ENCODE measurements at regions not wholly inside any gene's neighbourhood (a gene's known extent, or its start where the extent isn't known, plus 50 kb on each side); places are given as distances from the start of the nearest gene placed in this dataset.

- no peaks in the 10 kb centered on the region for H3K36me3 ChIP-seq
- H3K4me1 ChIP-seq (replicated peaks) = peaks cover 6% of the 10 kb centered on the region
- no peaks in the 10 kb centered on the region for H3K27me3 ChIP-seq (replicated peaks)
- no peak overlapping the region for H3K4me3 ChIP-seq
- no peaks in the 10 kb centered on the region for H3K9me3 ChIP-seq (replicated peaks)
- no peak for DNase-seq (ENCODE audit: low read depth in 1 of 2, low spot score in 2 of 2)
- no peak overlapping the region for H3K27ac ChIP-seq
These were observed 172.7 kb downstream of the FAM43A start for GRCh38 chr3:194858382-194858781.

- Histone ChIP-seq H3K36me3 (no peaks in the 10 kb centered on the region), H3K27ac (no peak overlapping the region), H3K27me3 (replicated peaks) (no peaks in the 10 kb centered on the region), H3K4me3 (no peak overlapping the region), H3K4me1 (replicated peaks) (peaks cover 6% of the 10 kb centered on the region), H3K9me3 (replicated peaks) (no peaks in the 10 kb centered on the region)
- DNase-seq (ENCODE audit: low read depth in 1 of 2, low spot score in 2 of 2) = no peak
These were observed 175.0 kb downstream of the FAM43A start for GRCh38 chr3:194860725-194861124.

GRCh38 chr3:194861375-194861774 lies 175.7 kb downstream of the FAM43A start:
- no peak for DNase-seq (ENCODE audit: low read depth in 1 of 2, low spot score in 2 of 2)
- no peak overlapping the region for H3K4me3 ChIP-seq
- H3K4me1 ChIP-seq (replicated peaks) = peaks cover 6% of the 10 kb centered on the region
- no peak overlapping the region for H3K27ac ChIP-seq
- no peaks in the 10 kb centered on the region for H3K9me3 ChIP-seq (replicated peaks)
- H3K36me3 ChIP-seq = no peaks in the 10 kb centered on the region
- H3K27me3 ChIP-seq (replicated peaks) = no peaks in the 10 kb centered on the region

- Histone ChIP-seq H3K4me3 (no peak overlapping the region), H3K27me3 (replicated peaks) (no peaks in the 10 kb centered on the region), H3K4me1 (replicated peaks) (peaks cover 2% of the 10 kb centered on the region), H3K9me3 (replicated peaks) (no peaks in the 10 kb centered on the region), H3K36me3 (no peaks in the 10 kb centered on the region), H3K27ac (no peak overlapping the region)
- DNase-seq (ENCODE audit: low read depth in 1 of 2, low spot score in 2 of 2) = no peak
These were observed 179.4 kb downstream of the FAM43A start for GRCh38 chr3:194865061-194865460.

- Histone ChIP-seq H3K4me1 (replicated peaks) (peaks cover 8% of the 10 kb centered on the region), H3K36me3 (no peaks in the 10 kb centered on the region), H3K9me3 (replicated peaks) (no peaks in the 10 kb centered on the region), H3K27me3 (replicated peaks) (no peaks in the 10 kb centered on the region), H3K27ac (no peak overlapping the region), H3K4me3 (no peak overlapping the region)
- no peak for DNase-seq (ENCODE audit: low read depth in 1 of 2, low spot score in 2 of 2)
These were observed 179.9 kb downstream of the FAM43A start for GRCh38 chr3:194865615-194866014.

DNA sequence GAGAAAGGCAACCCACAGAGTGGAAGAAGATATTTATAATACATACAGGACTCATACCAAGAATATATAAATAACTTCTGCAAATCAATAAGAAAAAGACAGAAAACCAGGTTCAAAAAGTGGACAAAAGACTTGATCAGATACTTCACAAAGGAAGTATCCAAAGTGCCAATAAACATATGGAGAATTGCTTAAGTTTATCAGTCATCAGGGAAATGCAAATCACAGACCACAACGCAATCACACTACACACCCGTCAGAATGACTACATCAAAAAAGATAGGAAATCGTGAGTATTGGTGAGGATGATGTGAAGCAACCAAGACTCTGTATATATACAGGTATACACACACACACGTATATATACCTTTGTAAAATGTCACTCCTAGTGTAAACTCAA lies 180.6 kb downstream of the FAM43A start:
- H3K36me3 ChIP-seq = no peaks in the 10 kb centered on the region
- DNase-seq (ENCODE audit: low read depth in 1 of 2, low spot score in 2 of 2) = no peak
- H3K27ac ChIP-seq = no peak overlapping the region
- H3K4me3 ChIP-seq = no peak overlapping the region
- no peaks in the 10 kb centered on the region for H3K9me3 ChIP-seq (replicated peaks)
- peaks cover 14% of the 10 kb centered on the region for H3K4me1 ChIP-seq (replicated peaks)
- no peaks in the 10 kb centered on the region for H3K27me3 ChIP-seq (replicated peaks)

DNA sequence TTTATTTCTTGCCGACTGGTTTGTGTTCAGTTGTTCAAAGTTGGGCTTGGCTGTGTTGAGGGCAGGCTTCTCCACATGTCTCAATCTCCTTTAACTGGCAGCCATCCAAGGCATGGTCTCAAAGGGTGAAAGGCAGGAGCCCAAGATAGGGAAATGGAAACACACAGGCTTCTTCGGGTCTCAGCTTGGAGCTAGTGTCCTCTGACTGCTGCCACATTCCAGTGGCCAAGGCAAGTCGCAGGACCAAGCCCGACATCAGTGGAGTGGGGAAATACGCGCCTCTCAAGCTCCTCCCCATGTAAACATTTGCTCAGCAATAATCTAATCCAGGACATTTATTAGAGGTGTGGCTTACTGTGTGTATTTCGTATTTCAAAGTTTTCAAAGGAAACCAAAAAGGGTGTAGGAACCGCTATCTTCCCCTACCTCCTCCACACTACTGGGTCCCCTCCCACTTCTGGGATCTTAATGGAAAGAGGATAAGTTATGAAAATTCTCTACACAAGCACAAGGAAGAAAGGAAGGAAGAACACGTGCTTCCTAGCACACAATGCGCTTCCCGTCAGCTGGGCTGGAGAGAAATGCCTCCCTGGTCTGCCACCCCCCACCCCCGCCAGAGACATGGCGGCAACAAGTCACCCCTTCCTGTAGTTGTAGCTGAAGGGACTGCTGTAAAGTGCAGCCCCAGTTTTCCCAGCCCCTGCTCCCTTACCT lies 181.7 kb downstream of the FAM43A start:
- Histone ChIP-seq H3K27ac (no peak overlapping the region), H3K4me1 (replicated peaks) (peaks cover 26% of the 10 kb centered on the region), H3K9me3 (replicated peaks) (no peaks in the 10 kb centered on the region), H3K36me3 (no peaks in the 10 kb centered on the region), H3K4me3 (no peak overlapping the region), H3K27me3 (replicated peaks) (no peaks in the 10 kb centered on the region)
- DNase-seq (ENCODE audit: low read depth in 1 of 2, low spot score in 2 of 2) = no peak

- Histone ChIP-seq H3K4me1 (replicated peaks) (peaks cover 38% of the 10 kb centered on the region), H3K36me3 (no peaks in the 10 kb centered on the region), H3K4me3 (no peak overlapping the region), H3K9me3 (replicated peaks) (no peaks in the 10 kb centered on the region), H3K27me3 (replicated peaks) (no peaks in the 10 kb centered on the region), H3K27ac (no peak overlapping the region)
- DNase-seq (ENCODE audit: low read depth in 1 of 2, low spot score in 2 of 2) = no peak
These were observed 183.1 kb downstream of the FAM43A start for GRCh38 chr3:194868831-194869230.

- H3K9me3 ChIP-seq (replicated peaks) = no peaks in the 10 kb centered on the region
- H3K27ac ChIP-seq = peak overlapping the region; percentile 66
- DNase-seq (ENCODE audit: low read depth in 1 of 2, low spot score in 2 of 2) = peak; percentile 36 to 63
- no peak overlapping the region for H3K4me3 ChIP-seq
- no peaks in the 10 kb centered on the region for H3K27me3 ChIP-seq (replicated peaks)
- no peaks in the 10 kb centered on the region for H3K36me3 ChIP-seq
- peaks cover 38% of the 10 kb centered on the region for H3K4me1 ChIP-seq (replicated peaks)
These were observed 183.9 kb downstream of the FAM43A start for GRCh38 chr3:194869482-194870169.

GRCh38 chr3:194870394-194871110 lies 184.9 kb downstream of the FAM43A start:
- H3K27me3 ChIP-seq (replicated peaks) = no peaks in the 10 kb centered on the region
- peaks cover 38% of the 10 kb centered on the region for H3K4me1 ChIP-seq (replicated peaks)
- no peak for DNase-seq (ENCODE audit: low read depth in 1 of 2, low spot score in 2 of 2)
- no peaks in the 10 kb centered on the region for H3K9me3 ChIP-seq (replicated peaks)
- peak overlapping the region; percentile 66 for H3K27ac ChIP-seq
- H3K36me3 ChIP-seq = no peaks in the 10 kb centered on the region
- no peak overlapping the region for H3K4me3 ChIP-seq

DNA sequence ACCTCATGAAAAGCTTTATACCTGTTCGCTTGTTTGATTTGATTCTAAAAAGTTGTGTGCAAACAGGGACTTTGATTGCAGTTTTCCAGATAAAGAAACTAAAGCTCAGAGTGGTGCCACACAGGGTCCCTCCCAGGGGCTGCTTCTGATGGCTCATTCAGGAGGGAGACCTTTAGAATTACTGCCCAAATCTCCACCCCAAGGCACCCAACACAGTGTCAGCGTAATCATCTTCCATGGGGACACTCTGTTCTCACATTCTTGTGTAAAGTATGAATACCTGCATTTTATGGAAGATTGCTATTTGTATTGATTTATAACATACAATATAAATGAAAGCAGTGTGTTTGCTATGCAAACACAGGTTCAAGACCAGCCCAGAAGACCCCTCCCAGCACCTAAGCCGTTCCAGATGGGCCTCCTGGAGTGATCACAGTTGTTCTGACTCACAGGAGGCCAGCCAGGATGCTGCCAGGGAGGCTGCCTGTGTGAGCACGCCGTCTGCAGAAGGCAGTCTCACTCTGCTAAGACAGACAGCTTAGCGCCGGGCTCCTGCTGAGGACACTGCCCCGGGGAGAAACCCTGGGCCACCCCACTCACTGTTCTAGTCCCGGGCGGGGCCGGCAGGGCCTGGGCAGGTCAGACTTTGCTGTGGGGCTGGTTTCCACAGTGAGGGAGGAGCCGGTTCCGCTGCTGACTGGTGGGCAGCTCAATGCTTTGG lies 185.6 kb downstream of the FAM43A start:
- Histone ChIP-seq H3K36me3 (no peaks in the 10 kb centered on the region), H3K9me3 (replicated peaks) (no peaks in the 10 kb centered on the region), H3K27ac (peak overlapping the region; percentile 58), H3K4me1 (replicated peaks) (peaks cover 38% of the 10 kb centered on the region), H3K4me3 (no peak overlapping the region), H3K27me3 (replicated peaks) (no peaks in the 10 kb centered on the region)
- DNase-seq (ENCODE audit: low read depth in 1 of 2, low spot score in 2 of 2) = peak; percentile 74 to 88

DNA sequence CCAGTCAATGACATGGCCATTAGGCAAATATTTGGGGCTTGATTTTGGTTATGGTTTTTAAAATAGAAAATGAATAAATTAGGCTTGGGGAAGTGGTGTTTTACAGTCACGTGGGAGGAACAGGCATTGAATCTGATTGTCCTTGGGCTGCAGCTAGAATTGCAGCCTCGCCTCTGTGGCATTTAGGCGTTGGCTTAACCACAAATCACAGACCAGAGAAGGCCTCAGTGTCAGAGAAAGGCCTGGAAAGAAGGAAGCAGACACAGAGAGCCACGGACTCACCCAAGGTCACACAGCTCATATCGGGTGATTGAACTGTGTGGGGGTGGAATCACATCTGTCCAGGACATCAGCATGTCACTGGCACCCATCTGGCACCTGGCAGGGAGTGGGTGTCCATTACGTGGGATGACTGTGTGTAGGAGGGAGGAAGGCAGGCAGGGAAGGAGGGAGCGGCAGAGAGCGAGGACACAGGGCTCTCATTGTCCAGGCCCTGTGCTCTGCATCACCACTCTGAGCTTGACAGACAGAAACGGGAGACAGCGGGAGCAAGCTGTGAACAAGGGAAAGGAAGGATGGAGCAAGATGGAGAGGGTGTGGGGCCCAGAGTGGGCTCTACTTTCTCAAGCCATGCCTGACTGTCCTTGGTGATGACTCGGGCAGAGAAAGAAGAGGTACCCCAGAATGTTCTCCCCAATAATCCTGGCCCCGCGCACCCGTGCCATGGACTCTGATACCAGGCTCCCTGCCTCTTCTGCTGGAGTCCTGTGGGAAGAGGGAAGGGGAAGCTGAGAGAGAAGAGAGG lies 186.4 kb downstream of the FAM43A start:
- H3K27ac ChIP-seq = peak overlapping the region; percentile 58
- no peak overlapping the region for H3K4me3 ChIP-seq
- H3K27me3 ChIP-seq (replicated peaks) = no peaks in the 10 kb centered on the region
- H3K9me3 ChIP-seq (replicated peaks) = no peaks in the 10 kb centered on the region
- peaks cover 38% of the 10 kb centered on the region for H3K4me1 ChIP-seq (replicated peaks)
- H3K36me3 ChIP-seq = no peaks in the 10 kb centered on the region
- peak in 1 of 2 experiments; percentile 60 for DNase-seq (ENCODE audit: low read depth in 1 of 2, low spot score in 2 of 2)

DNA sequence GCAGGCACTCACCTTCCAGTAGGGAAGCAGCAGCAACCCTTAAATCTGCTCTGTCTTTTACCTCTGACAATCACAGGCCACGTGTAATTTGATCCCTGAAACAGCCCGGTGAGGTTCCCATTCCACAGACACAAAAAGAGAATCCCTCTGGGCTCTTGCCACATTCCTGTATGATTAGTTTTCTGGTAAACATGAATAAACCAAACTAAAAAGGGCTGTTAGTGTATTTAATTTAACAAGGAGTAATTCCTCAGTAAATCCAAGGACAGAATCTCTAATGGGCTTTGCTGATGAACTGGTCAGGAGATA lies 186.9 kb downstream of the FAM43A start:
- no peaks in the 10 kb centered on the region for H3K27me3 ChIP-seq (replicated peaks)
- peak; percentile 72 to 83 for DNase-seq (ENCODE audit: low read depth in 1 of 2, low spot score in 2 of 2)
- H3K9me3 ChIP-seq (replicated peaks) = no peaks in the 10 kb centered on the region
- no peak overlapping the region for H3K4me3 ChIP-seq
- no peaks in the 10 kb centered on the region for H3K36me3 ChIP-seq
- H3K4me1 ChIP-seq (replicated peaks) = peaks cover 38% of the 10 kb centered on the region
- peak overlapping the region; percentile 58 for H3K27ac ChIP-seq

Measured in SJSA1 (cell line).